SK-N-SH (cell line): ENCODE measurements at regions not wholly inside any gene's neighbourhood (a gene's known extent, or its start where the extent isn't known, plus 50 kb on each side); places are given as distances from the start of the nearest gene placed in this dataset.

ENCODE experiments used
- CTCF ChIA-PET: fragments of 300-600, 350-600 bp; formaldehyde crosslinking; extraction: SDS; loops from one replicate; lab custom pipeline; 2021; lab: Yijun Ruan, JAX
- POLR2A ChIA-PET: fragments of 350-600 bp; sonication (Branson Sonifier 250); formaldehyde crosslinking; extraction: SDS; loops from one replicate; lab custom pipeline; 2020; ENCODE audit warnings: antibody characterized with exemption, inconsistent platforms; lab: Yijun Ruan, JAX
- DNase-seq: peaks from one replicate; pipeline ENCODE4 v3.0.0; 2012
- H2AFZ ChIP-seq: fragments of 200-600 bp; sonication (generic); 2 replicates; pipeline ENCODE4 v1.8.1; 2016; ENCODE audit warnings: antibody characterized with exemption, mild to moderate bottlenecking, low read depth
- H3F3A ChIP-seq: fragments of 200-600 bp; sonication (generic); replicated peaks from 2 replicates; pipeline ENCODE3; 2016; ENCODE audit warnings: antibody characterized with exemption, mild to moderate bottlenecking; ENCODE audit not compliant: insufficient read depth
- H3K27ac ChIP-seq, 2 experiments: fragments of 200-500 bp in 1 of 2; fragments of 200-600 bp in 1 of 2; sonication (Bioruptor generic) in 1 of 2; sonication (generic), shearing (Covaris generic) in 1 of 2; 2 replicates each; pipeline versions ENCODE4 v1.5.1 to v1.6.1; 2014 to 2016; ENCODE audit warnings: low read depth in 2 of 2, inconsistent platforms in 1 of 2, low read length in 1 of 2, mild to moderate bottlenecking in 1 of 2, mixed read lengths in 1 of 2
- H3K27me3 ChIP-seq: fragments of 200-600 bp; sonication (generic), shearing (Covaris generic); 2 replicates; pipeline ENCODE4 v1.6.1; 2016; ENCODE audit warnings: mixed run types; ENCODE audit not compliant: insufficient read depth
- H3K36me3 ChIP-seq, 2 experiments: fragments of 200-500 bp in 1 of 2; fragments of 200-600 bp in 1 of 2; sonication (Bioruptor generic) in 1 of 2; sonication (generic) in 1 of 2; replicated peaks in 1 of 2; 2 replicates each; pipeline versions ENCODE3 to v1.5.1; 2014 to 2016; ENCODE audit warnings: low read length in 1 of 2, mild to moderate bottlenecking in 1 of 2; ENCODE audit not compliant: insufficient read depth in 2 of 2, control insufficient read depth in 1 of 2
- H3K4me1 ChIP-seq, 2 experiments: fragments of 200-500 bp in 1 of 2; fragments of 200-600 bp in 1 of 2; sonication (Bioruptor generic) in 1 of 2; sonication (generic), shearing (Covaris generic) in 1 of 2; 2 replicates each; pipeline versions ENCODE4 v1.5.1 to v1.6.1; 2014 to 2016; ENCODE audit warnings: low read depth in 1 of 2, low read length in 1 of 2, mixed run types in 1 of 2; ENCODE audit not compliant: insufficient read depth in 2 of 2, control insufficient read depth in 1 of 2
- H3K4me2 ChIP-seq: fragments of 200-600 bp; sonication (generic), shearing (Covaris generic); 2 replicates; pipeline ENCODE4 v1.6.1; 2017; ENCODE audit warnings: mixed run types
- H3K4me3 ChIP-seq, 2 experiments: fragments of 200-500 bp in 1 of 2; fragments of 200-600 bp in 1 of 2; sonication (Bioruptor generic) in 1 of 2; sonication (generic), shearing (Covaris generic) in 1 of 2; 2 replicates each; pipeline versions ENCODE4 v1.5.1 to v1.8.1; 2014 to 2016; ENCODE audit warnings: low read depth in 2 of 2, inconsistent platforms in 1 of 2, low read length in 1 of 2, mild to moderate bottlenecking in 1 of 2, mixed read lengths in 1 of 2, moderate library complexity in 1 of 2
- H3K79me2 ChIP-seq: fragments of 200-600 bp; sonication (generic); 2 replicates; pipeline ENCODE4 v1.8.1; 2017; ENCODE audit warnings: mild to moderate bottlenecking; ENCODE audit not compliant: insufficient read depth
- H3K9ac ChIP-seq: fragments of 200-600 bp; sonication (generic); 2 replicates; pipeline ENCODE4 v1.6.1; 2017; ENCODE audit warnings: mixed run types
- H3K9me2 ChIP-seq: fragments of 200-600 bp; sonication (generic); 2 replicates; pipeline ENCODE4 v1.6.1; 2017; ENCODE audit warnings: mixed run types
- H3K9me3 ChIP-seq: fragments of 200-600 bp; sonication (generic); 2 replicates; pipeline ENCODE4 v1.6.1; 2017; ENCODE audit warnings: mixed run types, mild to moderate bottlenecking, moderate library complexity
- H4K20me1 ChIP-seq: fragments of 200-600 bp; sonication (generic); 2 replicates; pipeline ENCODE4 v1.6.1; 2017; ENCODE audit warnings: mild to moderate bottlenecking, mixed run types; ENCODE audit not compliant: insufficient read depth
- CHD2 ChIP-seq: fragments of 150-350 bp; IDR thresholded peaks from 2 replicates; pipeline ENCODE4 v1.6.1; 2018; ENCODE audit warnings: low read length; ENCODE audit not compliant: partially characterized antibody
- EZH2phosphoT487 ChIP-seq: fragments of 200-600 bp; sonication (generic); IDR thresholded peaks from 2 replicates; pipeline ENCODE4 v1.6.1; 2017; ENCODE audit warnings: low read depth, mixed run types, mild to moderate bottlenecking, antibody characterized with exemption, moderate library complexity, borderline replicate concordance
- FOXJ3 ChIP-seq: sonication (generic); formaldehyde crosslinking; IDR thresholded peaks from 2 replicates; pipeline ENCODE4 v1.5.1; 2020; ENCODE audit warnings: mild to moderate bottlenecking, missing genetic modification reagents
- GATA2 ChIP-seq: sonication (generic); formaldehyde crosslinking; IDR thresholded peaks from 2 replicates; pipeline ENCODE4 v1.5.0; 2020; ENCODE audit warnings: mild to moderate bottlenecking, missing genetic modification reagents
- NFIC ChIP-seq: IDR thresholded peaks from 2 replicates; pipeline ENCODE4 v1.4.0; 2012; ENCODE audit warnings: borderline replicate concordance
- PBX3 ChIP-seq: IDR thresholded peaks from 2 replicates; pipeline ENCODE4; 2012
- RCOR1 ChIP-seq: fragments of 150-350 bp; IDR thresholded peaks from 2 replicates; pipeline ENCODE4 v1.6.1; 2017; ENCODE audit warnings: antibody characterized with exemption, low read length
- REST ChIP-seq: IDR thresholded peaks from 2 replicates; pipeline ENCODE4 v1.6.1; 2012; ENCODE audit warnings: mild to moderate bottlenecking, low read depth, low read length, moderate library complexity
- RXRA ChIP-seq: IDR thresholded peaks from 2 replicates; pipeline ENCODE4 v1.4.0; 2012; ENCODE audit warnings: low read depth, mild to moderate bottlenecking, borderline replicate concordance
- SIN3A ChIP-seq: IDR thresholded peaks from 2 replicates; pipeline ENCODE4 v1.6.1; 2012; ENCODE audit warnings: low read depth, mild to moderate bottlenecking, low read length, moderate library complexity, borderline replicate concordance
- TAF1 ChIP-seq: IDR thresholded peaks from 2 replicates; pipeline ENCODE4 v1.6.1; 2012; ENCODE audit warnings: low read depth, mild to moderate bottlenecking, low read length, moderate library complexity, borderline replicate concordance
- TCF12 ChIP-seq: IDR thresholded peaks from 2 replicates; pipeline ENCODE4 v1.4.0; 2012
- TEAD4 ChIP-seq: IDR thresholded peaks from 2 replicates; pipeline ENCODE4 v1.4.0; 2012; ENCODE audit warnings: mild to moderate bottlenecking, borderline replicate concordance; ENCODE audit not compliant: insufficient read depth
- USF1 ChIP-seq: IDR thresholded peaks from 2 replicates; pipeline ENCODE4 v1.4.0; 2012; ENCODE audit warnings: low read depth, borderline replicate concordance
- ZBTB33 ChIP-seq: IDR thresholded peaks from 2 replicates; pipeline ENCODE4 v1.4.0; 2012; ENCODE audit warnings: low read depth, borderline replicate concordance
- WGBS: methylation state at CpG from one replicate; pipeline ENCODE4 v1.1.6; 2017; ENCODE audit warnings: low lambda C conversion rate; 5-methylcytosine and 5-hydroxymethylcytosine counted together

- ChIA-PET CTCF (interaction anchor here (0.8 to 1.2 kb wide), 2 partner anchors 17 to 77 kb away, joined by 4 to 5 read pairs; no protein-coding TSS in a partner anchor), POLR2A (no interaction called here)
- H3K4me1 ChIP-seq: peaks cover 0 to 12% of the 10 kb centered on the region in 2 experiments; a peak in 3 of 4 replicates
- H3K4me2 ChIP-seq: no peak overlapping the region
- no peaks in the 10 kb centered on the region for H3K79me2 ChIP-seq
- H3K9me2 ChIP-seq: no peaks in the 10 kb centered on the region
- no peaks in the 10 kb centered on the region for H3F3A ChIP-seq
- no peak overlapping the region for H3K9ac ChIP-seq
- H3K36me3 ChIP-seq: no peaks in the 10 kb centered on the region
- 32% methylated on average over 6 of the region's 6 CpGs for WGBS
- H4K20me1 ChIP-seq: no peaks in the 10 kb centered on the region
- peak; percentile 45 for DNase-seq
- no peaks in the 10 kb centered on the region; the same call in 1 of the 2 replicates for H3K27me3 ChIP-seq
- no peak overlapping the region for H2AFZ ChIP-seq
- no peak overlapping the region for H3K4me3 ChIP-seq
- TF ChIP-seq SIN3A: no peak
- peak; percentile 78 for TF ChIP-seq GATA2 (CRISPR knock-in tag)
- TF ChIP-seq CHD2: no peak
- TF ChIP-seq RCOR1: peak; percentile 65; the same call in 1 of the 2 replicates
- H3K27ac ChIP-seq: peak overlapping the region in 1 of 2 experiments; percentile 28; a peak in 2 of 4 replicates
- H3K9me3 ChIP-seq: no peaks in the 10 kb centered on the region
Observed at GRCh38 chr11:112570333-112570732, 309.7 kb upstream of the PLET1 start.

GRCh38 chr11:112579282-112579681, 318.6 kb upstream of the PLET1 start:
- CTCF ChIA-PET: interaction anchor here (0.8 to 2.9 kb wide), 4 partner anchors 9 to 711 kb away, joined by 3 to 9 read pairs (median 6); no protein-coding TSS in a partner anchor
- no peaks in the 10 kb centered on the region for H3K9me3 ChIP-seq
- no peaks in the 10 kb centered on the region; a peak in 2 of 4 replicates for H3K4me1 ChIP-seq
- POLR2A ChIA-PET: no interaction called here
- no peaks in the 10 kb centered on the region for H4K20me1 ChIP-seq
- H3K9ac ChIP-seq: no peak overlapping the region
- no peak overlapping the region for H2AFZ ChIP-seq
- no peak overlapping the region for H3K4me3 ChIP-seq
- WGBS: 67% methylated on average over 3 of the region's 3 CpGs
- DNase-seq: no peak
- no peaks in the 10 kb centered on the region for H3K27me3 ChIP-seq
- no peak overlapping the region for H3K4me2 ChIP-seq
- no peak overlapping the region for H3K27ac ChIP-seq
- H3F3A ChIP-seq: no peaks in the 10 kb centered on the region
- H3K36me3 ChIP-seq: no peaks in the 10 kb centered on the region
- H3K79me2 ChIP-seq: no peaks in the 10 kb centered on the region
- TF ChIP-seq RCOR1 (no peak), NFIC (no peak), PBX3 (no peak), FOXJ3 (CRISPR knock-in tag) (no peak), TEAD4 (no peak), RXRA (no peak), ZBTB33 (no peak), TAF1 (no peak), REST (no peak), USF1 (no peak), TCF12 (no peak), GATA2 (CRISPR knock-in tag) (no peak), EZH2phosphoT487 (no peak), SIN3A (no peak)
- no peaks in the 10 kb centered on the region for H3K9me2 ChIP-seq
